Left forelimb (tissue), 1 donor: ENCODE measurements at regions not wholly inside any gene's neighbourhood (a gene's known extent, or its start where the extent isn't known, plus 50 kb on each side); places are given as distances from the start of the nearest gene placed in this dataset.
"Not testable (repeated sequence)": the region's sequence is repeated elsewhere in the genome, so short reads cannot be mapped to it uniquely, and the experiment has no call there.

ENCODE experiments used
- DNase-seq: peaks from one replicate; pipeline ENCODE4 v3.0.0-alpha.2; 2018; ENCODE audit warnings: low spot score

DNA sequence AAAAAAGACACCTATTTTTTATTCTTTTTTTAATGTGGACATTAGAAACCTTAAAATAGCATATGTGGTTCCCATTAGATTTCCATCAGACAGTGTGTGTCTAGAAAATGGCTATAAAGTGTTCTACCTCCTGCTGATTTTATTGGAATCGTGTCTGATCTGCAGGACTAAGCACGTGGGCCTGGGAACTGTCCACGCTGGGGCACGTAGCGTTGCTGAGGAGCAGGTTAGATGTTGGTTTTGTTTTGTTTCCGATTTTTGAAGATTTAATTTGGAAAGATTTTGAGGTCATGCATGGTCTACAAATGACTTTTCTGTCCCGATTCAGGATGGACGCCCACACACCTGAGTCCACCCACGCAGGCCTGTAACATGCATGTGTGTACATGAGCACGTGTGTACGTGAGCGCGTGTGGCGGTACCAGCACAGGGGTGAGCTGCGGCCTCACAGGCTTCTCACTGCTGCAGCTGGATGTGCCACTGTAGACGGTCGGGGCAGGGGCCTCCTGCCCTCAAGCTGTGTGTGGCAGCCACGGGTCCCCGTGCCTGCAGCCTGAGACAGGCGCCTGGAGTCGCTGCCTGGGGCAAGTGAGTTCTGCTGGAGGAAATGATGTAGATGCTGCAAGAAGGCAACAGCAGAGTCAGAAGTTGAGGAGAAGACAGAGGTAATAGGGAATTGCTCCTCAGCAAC lies 99.7 kb upstream of the CTDP1 start:
- peak; percentile 69 for DNase-seq

DNA sequence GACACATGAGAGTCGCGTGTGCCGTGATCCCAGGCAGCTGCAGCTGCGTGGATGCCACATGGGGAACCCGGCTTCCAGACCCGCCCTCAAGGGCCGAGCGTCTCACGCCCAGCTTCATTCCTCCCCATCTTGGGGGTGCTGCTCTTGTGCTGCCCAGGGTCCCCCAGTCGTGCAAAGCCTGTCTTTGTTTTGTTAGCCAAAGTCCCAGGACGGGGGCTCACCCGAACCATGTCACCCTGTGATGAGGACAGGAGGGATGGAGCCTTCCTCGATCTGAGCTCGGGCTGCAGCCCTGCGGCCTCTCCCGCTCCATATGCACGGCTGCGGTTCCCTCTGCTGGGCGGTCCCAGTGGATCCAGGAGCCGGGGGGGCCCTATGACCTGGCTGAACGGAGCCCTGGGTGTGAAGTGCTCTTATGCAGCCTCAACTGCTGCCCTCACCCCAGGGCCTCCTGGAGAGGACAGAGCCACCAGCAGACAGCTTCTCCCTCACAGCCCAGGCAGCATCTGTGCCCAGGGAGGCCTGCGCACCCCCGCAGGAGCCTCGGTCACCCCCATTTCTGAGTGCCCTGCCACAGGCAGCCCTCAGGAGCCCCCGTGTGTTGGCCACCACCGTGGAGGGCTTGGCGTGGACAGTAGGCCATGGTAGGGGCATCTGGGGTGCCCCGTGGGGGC lies 99.0 kb upstream of the CTDP1 start:
- DNase-seq, result peak; percentile 50

DNA sequence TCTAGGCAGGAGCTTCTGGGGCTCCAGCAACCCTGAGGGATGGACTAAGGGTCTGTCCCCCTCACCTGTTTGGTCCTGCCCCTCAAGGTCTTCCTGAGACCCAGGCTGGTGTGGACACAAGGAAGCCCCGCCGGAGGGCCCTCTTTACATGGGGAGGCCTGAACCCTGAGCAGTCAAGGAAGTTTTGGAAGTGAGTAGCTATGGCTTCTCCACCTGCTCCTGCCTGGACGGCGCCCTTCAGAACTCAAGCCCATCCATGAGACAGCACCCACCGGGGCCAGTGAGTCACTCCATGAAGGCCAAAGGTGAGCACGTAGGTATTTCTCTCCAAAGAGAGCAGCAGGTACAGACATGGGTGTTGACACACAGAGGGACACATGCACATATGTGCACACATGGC lies 98.2 kb upstream of the CTDP1 start:
- DNase-seq, result peak; percentile 41

DNA sequence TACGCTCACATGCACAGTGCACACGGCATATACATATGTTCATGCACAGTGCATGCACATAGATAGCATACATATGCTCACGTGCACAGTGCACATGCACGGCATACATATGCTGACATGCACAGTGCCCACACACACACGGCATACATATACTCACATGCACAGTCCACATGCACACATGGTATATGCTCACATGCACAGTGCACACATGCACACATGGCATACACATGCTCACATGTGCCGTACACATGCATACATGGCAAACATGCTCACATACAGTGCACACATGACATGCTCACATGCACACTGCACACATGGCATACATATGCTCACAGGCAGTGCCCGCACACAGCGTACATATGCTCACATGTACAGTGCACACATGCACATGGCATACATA lies 97.7 kb upstream of the CTDP1 start:
- peak; percentile 17 for DNase-seq

DNA sequence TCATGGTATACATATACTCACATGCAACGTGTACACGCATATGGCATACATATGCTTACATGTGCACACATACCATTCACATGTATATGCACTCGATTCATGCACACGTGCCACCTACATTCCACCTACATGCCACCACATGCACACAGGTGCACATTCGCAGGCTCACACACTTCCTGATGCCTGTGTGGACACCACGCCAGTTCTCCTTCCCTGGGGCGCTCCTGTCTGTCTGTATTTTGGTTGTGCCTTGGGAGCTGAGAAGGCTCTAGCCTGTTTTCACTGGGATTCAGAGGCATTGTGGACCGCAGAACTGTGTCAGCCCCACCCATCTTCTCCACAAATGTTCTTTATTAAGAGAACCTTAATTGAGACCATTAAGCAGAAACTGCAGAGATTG lies 96.6 kb upstream of the CTDP1 start:
- peak; percentile 40 for DNase-seq

DNA sequence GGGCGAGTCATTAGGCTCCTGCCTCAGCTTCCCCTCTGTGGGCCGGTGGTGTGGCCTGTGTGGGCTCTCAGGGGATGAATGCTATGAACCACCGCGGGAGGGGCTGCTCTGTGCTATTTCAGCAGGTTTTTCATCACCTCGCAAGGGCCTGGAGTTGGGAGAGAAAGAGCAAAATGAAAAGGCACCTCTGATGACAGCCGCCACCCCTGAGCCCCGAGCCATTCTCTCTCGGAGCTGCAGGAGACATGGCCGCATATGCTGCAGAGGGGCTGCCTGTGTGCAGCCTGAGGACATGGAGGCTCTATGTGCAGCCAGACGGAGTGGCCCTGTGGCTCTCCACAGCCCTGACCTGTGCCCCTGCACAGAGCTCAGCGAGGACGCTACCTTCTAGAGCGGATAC lies 96.2 kb upstream of the CTDP1 start:
- peak; percentile 50 for DNase-seq

DNA sequence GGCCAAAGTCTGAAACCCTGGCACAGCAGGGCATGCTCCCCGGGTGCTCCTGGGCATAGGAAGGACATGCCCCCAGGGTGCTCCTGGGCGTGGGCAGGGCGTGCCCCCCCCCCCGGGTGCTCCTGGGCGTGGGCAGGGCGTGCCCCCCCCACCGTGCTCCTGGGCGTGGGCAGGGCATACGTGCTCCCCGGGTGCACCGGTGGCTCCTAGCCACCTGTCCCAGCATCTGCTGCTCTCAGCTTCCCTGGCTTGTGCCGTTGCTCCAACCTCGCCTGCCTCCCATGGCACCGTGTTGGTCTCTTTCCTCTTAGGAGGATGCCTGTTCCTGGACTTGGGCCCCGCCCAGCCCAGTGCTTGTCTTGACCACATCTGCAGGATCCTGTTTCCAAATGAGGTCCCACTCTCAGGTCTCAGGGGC lies 95.6 kb upstream of the CTDP1 start:
- DNase-seq, result peak; percentile 61

DNA sequence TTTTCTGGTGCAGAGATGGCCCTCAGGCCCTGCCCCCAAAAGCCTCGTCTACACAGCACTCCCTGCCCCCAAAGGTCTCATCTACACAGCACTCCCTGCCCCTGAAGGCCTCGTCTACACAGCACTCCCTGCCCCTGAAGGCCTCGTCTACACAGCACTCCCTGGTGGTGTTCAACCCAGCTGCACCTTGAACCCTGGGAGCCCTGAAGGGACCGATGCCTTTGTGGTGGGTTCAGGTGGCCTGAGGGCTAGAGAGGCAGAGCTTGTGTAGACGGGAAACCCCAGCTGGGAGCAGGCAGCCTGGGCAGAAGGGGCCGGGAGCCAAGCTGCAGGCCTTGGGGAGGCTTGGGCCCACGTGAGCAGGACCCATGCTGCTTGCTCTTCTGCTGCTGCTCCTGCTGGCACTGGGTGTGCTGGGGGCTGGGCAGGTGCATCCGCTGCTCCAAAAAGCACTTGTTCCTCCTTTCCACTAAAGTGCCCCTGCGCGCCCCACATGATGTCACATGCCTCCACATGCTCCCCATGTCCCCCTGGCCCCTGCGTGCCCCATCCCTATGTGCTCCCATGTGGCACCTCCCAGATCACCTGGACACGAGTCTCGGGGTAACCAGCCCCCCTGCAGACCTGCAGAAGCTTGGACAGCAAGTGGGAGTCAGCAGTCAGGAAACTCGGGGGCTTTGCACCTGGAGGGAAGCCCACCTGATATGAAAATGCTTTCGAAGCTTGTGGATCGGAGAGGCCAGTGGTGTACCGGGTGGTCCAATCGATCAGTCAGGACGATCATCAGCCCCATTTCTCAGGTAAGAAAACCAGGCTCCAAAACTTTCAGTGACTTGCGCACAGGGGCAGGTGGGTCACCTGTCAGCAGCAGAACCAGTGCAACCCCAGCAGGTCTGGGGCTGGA lies 94.9 kb upstream of the CTDP1 start:
- DNase-seq, result no peak

DNA sequence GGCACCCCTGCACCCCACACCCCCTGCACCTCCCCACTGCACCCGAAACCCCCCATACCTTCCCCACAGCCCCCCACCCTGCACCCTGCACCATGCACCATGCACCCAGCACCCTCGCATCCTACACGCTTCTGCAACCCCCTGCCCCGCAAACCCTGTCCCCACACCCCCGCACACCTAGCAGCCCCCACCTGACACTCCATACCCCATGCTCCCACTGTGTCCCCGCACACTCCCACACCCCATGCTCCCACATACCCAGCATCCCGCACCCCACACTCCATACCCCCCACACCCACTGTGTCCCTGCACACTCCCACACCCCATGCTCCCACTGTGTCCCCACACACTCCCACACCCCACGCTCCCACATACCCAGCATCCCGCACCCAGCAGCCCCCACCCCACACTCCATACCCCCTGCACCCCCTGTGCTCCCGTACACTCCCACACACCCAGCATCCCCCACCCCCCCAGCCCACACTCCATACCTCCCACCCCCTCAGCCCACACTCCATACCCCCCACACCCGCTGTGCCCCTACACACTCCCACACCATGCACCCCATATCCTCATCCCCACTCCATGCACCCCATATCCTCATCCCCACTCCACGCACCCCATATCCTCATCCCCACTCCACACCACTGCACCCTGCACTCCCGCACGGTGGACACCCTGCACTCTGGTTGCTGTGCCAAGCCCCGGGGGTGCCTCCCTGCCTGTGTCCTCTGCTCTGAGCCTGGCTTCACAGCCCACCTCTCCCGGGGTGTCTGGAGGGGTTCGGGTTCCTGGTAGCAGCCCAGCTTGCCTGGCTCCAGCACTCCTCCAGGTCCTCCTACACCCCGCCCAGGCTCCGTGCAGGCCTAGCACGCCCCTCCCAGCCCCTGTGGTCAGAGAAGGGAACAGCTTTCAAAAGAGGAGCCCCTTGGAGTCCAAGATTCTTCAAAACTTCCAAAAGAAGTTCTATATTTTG lies 93.9 kb upstream of the CTDP1 start:
- DNase-seq, result peak; percentile 61

DNA sequence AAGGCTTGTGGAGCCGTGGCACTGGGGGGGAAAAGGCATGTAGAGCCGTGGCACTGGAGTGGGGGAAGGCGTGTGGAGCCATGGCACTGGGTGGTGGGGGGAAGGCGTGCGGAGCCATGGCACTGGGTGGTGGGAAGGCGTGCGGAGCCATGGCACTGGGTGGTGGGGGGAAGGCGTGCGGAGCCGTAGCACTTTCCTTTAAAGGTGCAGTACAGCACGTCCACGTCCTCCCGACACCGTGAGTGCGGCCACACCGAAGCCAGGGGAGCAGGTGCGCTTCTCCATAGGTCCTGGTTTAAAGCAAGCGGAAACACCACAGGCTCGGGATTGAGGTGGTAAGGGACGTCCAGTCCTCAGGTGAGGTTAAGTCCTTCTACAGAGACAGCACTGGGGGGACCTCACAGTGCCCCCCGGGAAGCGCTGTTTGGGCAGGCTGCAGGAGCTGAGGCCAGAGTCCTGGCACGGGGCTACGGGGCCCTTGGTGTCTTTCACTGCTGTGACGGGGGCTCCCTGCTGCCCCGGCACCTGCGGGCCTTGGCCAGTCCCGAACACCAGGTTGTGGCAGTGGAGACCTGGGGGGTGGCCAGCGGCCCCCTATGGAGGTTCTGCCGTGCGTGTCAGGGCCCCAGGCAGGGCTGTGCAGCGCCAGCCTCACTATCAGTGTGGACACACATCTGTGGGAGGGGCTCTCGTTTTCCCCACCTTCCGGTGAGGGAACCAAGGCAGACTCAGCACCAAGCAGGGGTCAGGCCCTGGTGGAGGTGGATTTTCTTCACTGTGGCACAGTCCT lies 93.0 kb upstream of the CTDP1 start:
- DNase-seq, result peak; percentile 59

DNA sequence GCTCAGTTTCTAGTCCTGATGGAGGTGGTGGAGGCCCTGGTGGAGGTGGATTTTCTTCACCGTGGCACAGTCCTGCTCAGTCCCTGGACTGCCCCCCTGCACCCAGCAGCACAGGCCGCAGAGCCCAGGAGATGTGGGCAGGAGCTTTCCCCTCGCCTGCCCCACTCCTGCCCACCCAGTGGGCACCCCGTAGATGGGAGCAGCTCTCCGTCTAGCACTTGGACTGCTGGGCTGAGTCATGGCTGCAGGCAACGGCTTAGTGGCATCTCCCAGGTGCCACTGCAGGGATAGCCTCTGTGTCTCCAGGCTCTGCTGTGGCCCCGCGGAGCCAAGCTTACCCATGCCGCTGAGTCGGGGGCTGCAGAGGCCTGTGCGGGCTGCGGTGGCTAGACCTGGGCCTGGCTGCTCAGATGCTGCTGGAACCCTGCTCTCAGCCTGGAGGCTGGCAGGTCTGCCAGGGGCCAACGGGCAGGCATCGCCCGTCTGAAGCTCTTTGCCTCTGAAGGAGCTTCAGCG lies 92.3 kb upstream of the CTDP1 start:
- peak; percentile 55 for DNase-seq

DNA sequence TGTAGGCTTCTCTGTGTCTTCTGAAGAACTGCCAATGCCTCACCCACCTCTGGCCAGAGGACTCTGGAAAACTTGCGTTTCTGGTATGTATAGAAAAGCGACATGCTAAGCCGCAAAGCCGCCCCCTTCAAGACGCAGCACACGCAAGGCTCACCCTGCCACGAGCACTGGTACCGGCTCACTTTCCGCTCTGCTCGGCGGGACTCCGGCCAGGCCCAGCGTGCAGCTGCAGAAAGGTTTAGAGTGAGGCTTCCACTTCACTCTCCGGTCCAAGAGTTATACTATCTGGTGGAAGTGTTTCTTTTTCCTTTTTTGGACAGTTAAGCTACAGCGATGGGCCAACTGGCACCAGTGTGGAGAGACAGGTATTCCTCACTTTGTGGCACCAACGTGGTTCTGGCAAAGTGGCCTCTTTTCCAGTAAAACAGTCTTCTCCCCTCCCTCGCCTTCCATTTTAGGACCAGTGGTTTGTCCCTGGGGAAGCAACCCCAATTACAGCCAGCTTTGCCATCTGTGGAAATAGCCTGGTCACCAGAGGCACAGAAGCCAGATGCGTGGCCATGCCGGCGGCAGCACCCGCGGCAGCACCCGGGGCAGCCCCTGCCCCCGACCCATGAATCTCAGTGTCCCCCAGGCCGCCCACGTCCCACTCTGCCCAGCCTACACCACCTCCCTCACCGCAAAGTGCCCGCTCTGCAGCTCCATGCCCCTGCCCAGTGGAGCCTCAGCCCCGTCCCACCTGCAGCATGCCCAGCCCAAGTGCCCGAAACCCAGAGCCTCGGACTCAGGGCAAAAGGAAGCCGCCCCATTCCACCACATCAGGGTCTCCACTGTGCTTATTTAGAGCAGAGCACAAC lies 91.6 kb upstream of the CTDP1 start:
- peak; percentile 78 for DNase-seq

DNA sequence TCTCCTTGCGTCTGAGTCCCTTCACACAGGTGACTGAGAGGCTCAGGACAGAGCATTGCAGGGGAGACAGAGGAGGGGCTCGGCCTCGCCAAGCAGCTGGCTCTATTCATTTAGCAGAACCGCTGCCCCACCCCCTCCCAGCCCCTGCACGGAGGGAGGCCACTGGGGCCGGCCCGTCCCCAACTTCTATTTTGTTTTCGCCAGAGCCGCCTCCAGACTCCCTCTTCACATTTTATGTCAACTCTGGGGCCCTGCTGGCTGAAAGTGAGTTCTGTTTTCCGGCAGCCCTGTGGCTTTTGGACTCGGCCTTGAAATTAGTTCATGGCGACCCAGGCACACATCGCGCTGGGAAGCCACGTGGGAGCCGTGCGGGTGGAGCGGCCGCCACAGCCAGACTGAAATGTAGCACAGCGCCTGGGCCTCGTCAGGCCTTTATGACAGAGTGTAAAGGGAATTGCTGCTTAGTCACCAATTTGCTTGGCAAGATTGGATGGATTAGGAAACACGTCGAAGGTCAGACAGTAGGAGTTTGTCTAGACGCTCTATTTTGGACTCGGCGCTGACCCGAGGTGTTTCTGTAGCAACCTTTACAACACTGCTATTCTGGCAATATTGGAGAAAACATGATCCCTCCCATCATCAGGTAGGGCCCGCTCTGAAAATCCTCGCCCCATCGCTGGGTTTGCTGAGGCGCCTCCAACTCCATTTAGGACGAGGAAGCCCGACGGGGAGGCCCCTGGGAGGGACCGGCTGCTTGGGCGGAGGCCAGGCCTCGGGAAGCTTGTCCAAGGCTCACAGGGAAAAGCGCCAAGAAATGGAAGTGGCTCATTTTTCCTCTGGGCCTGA lies 90.7 kb upstream of the CTDP1 start:
- peak; percentile 91 for DNase-seq

DNA sequence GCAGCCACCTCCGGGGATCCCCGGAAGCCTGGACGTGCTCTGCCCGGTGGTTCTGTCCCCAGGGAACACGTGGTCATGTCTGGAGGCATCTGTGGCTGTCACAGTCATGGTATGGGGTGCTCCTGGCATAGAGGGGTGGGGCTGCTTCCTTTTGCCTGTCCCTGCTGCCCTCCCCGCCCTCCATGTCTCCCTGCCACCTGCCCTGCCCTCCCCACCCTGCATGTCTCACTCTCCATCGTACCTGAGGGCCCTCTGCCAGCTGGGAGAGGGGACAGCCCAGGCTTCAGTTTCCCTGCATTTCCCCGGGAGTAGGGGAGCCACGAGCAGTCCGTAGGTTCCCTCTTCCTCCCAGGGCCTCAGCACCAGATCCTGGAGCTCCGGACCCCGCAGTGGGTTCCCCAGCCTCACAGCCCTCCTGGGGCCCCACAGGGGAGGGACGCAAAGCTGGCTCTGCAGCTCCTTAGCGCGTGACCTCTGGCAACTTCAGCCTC lies 90.0 kb upstream of the CTDP1 start:
- DNase-seq, result no peak

DNA sequence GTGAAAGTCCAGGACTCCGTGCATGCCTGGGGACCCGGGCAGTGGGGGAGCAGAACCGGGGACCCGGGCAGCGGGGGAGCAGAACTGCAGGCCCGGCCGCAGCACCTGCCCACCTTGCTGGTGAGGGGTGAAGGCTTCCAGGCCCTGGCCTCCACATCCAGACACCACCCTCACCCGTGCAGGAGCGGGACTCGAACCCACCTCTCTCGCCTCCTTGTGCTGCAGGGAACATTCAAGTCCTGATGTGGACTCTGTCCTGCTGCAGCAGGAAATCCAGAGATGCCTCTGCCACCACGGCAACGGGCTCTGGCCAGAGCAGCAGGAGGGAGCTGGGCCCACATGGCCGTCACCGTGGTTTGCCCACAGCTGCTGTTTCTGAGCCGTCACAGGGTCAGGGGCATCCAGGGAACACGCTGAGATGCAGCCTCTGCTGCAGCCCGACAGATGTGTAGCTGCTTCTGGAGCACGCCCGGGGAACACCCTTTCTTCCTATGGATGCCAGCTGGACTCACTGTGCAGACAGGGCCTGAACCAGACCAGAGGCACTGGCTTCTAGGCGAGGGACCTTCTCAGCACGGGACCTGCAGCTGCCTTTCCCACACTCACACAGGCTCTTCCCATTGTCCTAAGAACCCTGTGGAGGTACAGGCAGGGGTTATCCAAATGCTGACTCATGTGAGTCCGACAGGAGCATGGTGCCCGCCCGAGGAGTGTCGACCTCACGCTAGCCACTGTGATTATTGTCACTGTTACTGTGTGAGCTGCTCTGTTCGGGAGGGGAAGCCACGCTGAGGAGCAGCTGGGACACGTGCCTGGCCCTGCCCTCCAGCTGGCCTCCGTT lies 89.2 kb upstream of the CTDP1 start:
- no peak for DNase-seq

DNA sequence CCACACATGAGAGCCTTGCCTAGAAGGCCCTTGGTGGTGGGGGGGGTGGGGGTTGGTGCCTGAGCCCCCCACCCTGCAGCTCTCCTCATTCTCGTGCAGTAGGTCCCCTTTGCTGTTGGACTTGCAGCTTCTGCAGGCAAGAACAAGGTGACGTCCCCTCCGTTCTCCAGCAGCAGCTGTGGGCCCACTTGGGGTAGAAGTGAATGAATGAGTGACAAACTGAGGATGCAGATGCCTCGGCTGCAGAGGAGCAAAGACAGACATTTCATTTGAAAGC lies 88.6 kb upstream of the CTDP1 start:
- no peak for DNase-seq

DNA sequence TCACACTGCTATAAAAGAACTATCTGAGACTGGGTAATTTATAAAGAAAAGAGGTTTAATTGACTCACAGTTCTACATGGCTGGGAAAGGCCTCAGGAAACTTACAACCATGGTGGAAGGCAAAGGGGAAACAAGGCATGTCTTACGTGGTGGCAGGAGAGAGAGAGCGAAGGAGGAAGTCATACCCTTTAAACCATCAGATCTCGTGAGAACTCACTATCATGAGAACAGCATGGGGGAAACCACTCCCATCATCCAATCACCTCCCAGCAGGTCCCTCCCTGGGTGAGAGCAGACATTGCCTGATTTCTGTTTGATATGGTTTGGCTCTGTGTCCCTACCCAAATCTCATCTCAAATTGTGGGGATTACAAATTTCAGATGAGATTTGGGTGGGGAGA lies 86.9 kb upstream of the CTDP1 start:
- DNase-seq, result not testable (repeated sequence)

DNA sequence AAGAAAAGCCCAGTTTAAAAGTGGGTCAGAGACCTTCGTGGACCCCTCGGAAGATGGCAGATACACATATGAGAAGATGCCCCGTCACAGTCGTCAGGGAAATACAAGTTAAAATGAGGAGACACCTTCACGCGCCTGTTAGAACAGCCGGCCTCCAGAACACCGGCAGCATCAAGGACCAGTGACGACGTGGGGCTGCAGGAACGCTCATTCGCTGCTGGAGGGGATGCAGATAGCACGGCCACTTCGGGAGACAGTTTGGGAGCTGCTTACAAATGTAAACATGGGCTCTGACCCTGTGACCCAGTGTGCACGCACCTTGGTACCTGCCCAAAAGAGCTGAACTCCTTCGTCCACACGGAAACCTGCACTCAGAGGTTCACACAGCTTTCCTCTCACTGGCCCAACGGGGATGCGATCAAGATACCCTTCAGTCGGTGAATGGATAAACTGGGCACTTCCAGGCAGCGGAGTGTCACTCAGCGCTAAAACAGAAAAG lies 83.7 kb upstream of the CTDP1 start:
- DNase-seq, result no peak
